ENCODE measurements at regions not wholly inside any gene's neighbourhood (a gene's known extent, or its start where the extent isn't known, plus 50 kb on each side); places are given as distances from the start of the nearest gene placed in this dataset.

DNA sequence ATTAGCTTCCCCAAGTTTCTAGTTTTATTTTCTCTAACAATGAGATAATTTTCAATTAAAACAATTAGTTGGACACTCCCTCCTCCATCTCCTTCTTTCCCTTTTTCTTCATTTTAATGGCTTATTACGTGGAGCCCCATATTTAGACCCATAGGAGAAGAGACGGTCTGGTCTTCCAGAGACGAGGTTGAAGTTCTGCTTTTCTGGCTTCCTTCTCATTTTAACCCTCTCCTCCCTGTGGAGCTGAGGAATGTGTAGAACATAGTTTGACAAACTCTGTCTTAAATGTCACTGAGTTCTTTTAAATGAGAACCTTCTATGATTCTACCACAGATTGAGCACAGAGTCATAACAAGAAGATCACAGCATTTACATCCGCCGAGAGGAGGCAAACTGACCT lies 86.8 kb downstream of the EDNRB start:
- Histone ChIP-seq H2AFZ (ENCODE audit: low read depth, low read length, poor library complexity, severe bottlenecking) (no peak overlapping the region), H3K4me1 (ENCODE audit: control insufficient read depth in 1 of 2, insufficient read depth in 2 of 2, low read length in 2 of 2) (no peaks in the 10 kb centered on the region), H3K27ac (ENCODE audit: low read depth, low read length) (no peak overlapping the region), H3K9me2 (ENCODE audit: insufficient read depth) (no peaks in the 10 kb centered on the region), H3K27me3 (ENCODE audit: insufficient read depth, low read length) (no peaks in the 10 kb centered on the region), H3K9me3 (ENCODE audit: control insufficient read depth in 1 of 2, insufficient read depth in 1 of 2, low read depth in 1 of 2, low read length in 2 of 2) (no peaks in the 10 kb centered on the region), H3K4me3 (replicated peaks in 1 of 2; ENCODE audit: low read depth in 1 of 2, low read length in 2 of 2) (no peak overlapping the region), H4K20me1 (ENCODE audit: insufficient read depth) (no peaks in the 10 kb centered on the region), H3K79me2 (ENCODE audit: insufficient read depth, low read length) (no peaks in the 10 kb centered on the region), H3K36me3 (ENCODE audit: control insufficient read depth in 1 of 2, insufficient read depth in 2 of 2, low read length in 2 of 2) (no peaks in the 10 kb centered on the region), H3K4me2 (ENCODE audit: low read length) (no peak overlapping the region), H3K9ac (ENCODE audit: low read length) (no peak overlapping the region)
- DNase-seq (ENCODE audit: low read depth, low spot score) = no peak
- ChIA-PET CTCF (no interaction called here), RAD21 (ENCODE audit: low non-redundant PET in 1 of 2, low total read pairs in 2 of 2, uncharacterized antibody in 2 of 2, unreplicated experiment in 2 of 2) (no interaction called here), POLR2A (no interaction called here)
- TF ChIP-seq EZH2phosphoT487 (IDR thresholded peaks at IDR 0.05; ENCODE audit: borderline replicate concordance) = no peak
- TF ChIP-seq, protein P1, sequence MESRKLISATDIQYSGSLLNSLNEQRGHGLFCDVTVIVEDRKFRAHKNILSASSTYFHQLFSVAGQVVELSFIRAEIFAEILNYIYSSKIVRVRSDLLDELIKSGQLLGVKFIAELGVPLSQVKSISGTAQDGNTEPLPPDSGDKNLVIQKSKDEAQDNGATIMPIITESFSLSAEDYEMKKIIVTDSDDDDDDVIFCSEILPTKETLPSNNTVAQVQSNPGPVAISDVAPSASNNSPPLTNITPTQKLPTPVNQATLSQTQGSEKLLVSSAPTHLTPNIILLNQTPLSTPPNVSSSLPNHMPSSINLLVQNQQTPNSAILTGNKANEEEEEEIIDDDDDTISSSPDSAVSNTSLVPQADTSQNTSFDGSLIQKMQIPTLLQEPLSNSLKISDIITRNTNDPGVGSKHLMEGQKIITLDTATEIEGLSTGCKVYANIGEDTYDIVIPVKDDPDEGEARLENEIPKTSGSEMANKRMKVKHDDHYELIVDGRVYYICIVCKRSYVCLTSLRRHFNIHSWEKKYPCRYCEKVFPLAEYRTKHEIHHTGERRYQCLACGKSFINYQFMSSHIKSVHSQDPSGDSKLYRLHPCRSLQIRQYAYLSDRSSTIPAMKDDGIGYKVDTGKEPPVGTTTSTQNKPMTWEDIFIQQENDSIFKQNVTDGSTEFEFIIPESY (IDR thresholded peaks at IDR 0.05; ENCODE audit: extremely low read depth, insufficient replicate concordance, low read length) = no peak
- TF ChIP-seq, protein P2, sequence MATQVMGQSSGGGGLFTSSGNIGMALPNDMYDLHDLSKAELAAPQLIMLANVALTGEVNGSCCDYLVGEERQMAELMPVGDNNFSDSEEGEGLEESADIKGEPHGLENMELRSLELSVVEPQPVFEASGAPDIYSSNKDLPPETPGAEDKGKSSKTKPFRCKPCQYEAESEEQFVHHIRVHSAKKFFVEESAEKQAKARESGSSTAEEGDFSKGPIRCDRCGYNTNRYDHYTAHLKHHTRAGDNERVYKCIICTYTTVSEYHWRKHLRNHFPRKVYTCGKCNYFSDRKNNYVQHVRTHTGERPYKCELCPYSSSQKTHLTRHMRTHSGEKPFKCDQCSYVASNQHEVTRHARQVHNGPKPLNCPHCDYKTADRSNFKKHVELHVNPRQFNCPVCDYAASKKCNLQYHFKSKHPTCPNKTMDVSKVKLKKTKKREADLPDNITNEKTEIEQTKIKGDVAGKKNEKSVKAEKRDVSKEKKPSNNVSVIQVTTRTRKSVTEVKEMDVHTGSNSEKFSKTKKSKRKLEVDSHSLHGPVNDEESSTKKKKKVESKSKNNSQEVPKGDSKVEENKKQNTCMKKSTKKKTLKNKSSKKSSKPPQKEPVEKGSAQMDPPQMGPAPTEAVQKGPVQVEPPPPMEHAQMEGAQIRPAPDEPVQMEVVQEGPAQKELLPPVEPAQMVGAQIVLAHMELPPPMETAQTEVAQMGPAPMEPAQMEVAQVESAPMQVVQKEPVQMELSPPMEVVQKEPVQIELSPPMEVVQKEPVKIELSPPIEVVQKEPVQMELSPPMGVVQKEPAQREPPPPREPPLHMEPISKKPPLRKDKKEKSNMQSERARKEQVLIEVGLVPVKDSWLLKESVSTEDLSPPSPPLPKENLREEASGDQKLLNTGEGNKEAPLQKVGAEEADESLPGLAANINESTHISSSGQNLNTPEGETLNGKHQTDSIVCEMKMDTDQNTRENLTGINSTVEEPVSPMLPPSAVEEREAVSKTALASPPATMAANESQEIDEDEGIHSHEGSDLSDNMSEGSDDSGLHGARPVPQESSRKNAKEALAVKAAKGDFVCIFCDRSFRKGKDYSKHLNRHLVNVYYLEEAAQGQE (IDR thresholded peaks at IDR 0.05; ENCODE audit: low read depth) = no peak
- no peak for TF ChIP-seq ZFX (IDR thresholded peaks at IDR 0.05)
- TF ChIP-seq CBX3 (IDR thresholded peaks at IDR 0.05; ENCODE audit: low read depth) = no peak
- no peak for TF ChIP-seq POLR2A (IDR thresholded peaks at IDR 0.05; ENCODE audit: borderline replicate concordance, extremely low read depth, insufficient read depth, insufficient read length)
- no peak for TF ChIP-seq YY1 (IDR thresholded peaks at IDR 0.05; ENCODE audit: extremely low read depth, insufficient replicate concordance, low read depth, low read length)
- no peak for TF ChIP-seq ZNF274 (IDR thresholded peaks at IDR 0.05; ENCODE audit: low read depth, low read length)
- BruUV-seq (replicated peaks) = no TSS peak
- intact Hi-C loops (cut with micrococcal nuclease) = no loop called here
- ATAC-seq = no peak
